ENCODE measurements at regions not wholly inside any gene's neighbourhood (a gene's known extent, or its start where the extent isn't known, plus 50 kb on each side); places are given as distances from the start of the nearest gene placed in this dataset.

GRCh38 chr7:79882922-79883321 is 251.7 kb upstream of the GNAI1 start:
- POLR2A ChIA-PET, result no interaction called here
- CTCF ChIA-PET, result no interaction called here

GRCh38 chr7:79880312-79880711 is 254.3 kb upstream of the GNAI1 start:
- ChIA-PET CTCF (no interaction called here), POLR2A (no interaction called here)

- POLR2A ChIA-PET, result no interaction called here
These were observed 256.7 kb upstream of the GNAI1 start for GRCh38 chr7:79877874-79878465.

GRCh38 chr7:79876848-79877252 is 257.8 kb upstream of the GNAI1 start:
- ChIA-PET CTCF (no interaction called here), POLR2A (no interaction called here)

More at GRCh38 chr7:79877874-79878465, 256.7 kb upstream of the GNAI1 start:
- CTCF ChIA-PET, result no interaction called here

DNA sequence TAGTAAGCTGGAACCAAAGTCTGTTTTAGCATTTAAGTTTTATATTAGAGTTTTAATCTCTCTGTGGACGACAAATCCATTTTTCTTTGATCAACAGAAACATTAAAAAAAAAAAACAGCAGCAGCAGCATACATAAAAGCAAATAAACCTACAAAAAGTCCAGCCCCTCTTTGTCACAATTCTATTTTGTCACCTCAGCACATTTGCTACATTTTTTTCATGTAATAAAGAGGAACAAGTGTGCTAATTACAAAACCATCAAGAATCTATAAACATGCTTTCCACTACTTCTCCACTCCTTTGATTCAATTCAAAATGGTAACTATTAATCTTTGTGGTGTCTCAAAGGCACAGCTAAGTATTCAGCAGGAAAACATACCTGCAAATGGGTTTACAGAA is 259.8 kb upstream of the GNAI1 start:
- ChIA-PET CTCF (no interaction called here), POLR2A (no interaction called here)

GRCh38 chr7:79872176-79872575 is 262.5 kb upstream of the GNAI1 start:
- POLR2A ChIA-PET, result no interaction called here
- CTCF ChIA-PET, result no interaction called here

- CTCF ChIA-PET, result no interaction called here
- POLR2A ChIA-PET, result no interaction called here
These were observed 266.6 kb upstream of the GNAI1 start for GRCh38 chr7:79868010-79868409.

GRCh38 chr7:79862447-79863210 is 272.0 kb upstream of the GNAI1 start:
- ChIA-PET POLR2A (no interaction called here), CTCF (no interaction called here)

DNA sequence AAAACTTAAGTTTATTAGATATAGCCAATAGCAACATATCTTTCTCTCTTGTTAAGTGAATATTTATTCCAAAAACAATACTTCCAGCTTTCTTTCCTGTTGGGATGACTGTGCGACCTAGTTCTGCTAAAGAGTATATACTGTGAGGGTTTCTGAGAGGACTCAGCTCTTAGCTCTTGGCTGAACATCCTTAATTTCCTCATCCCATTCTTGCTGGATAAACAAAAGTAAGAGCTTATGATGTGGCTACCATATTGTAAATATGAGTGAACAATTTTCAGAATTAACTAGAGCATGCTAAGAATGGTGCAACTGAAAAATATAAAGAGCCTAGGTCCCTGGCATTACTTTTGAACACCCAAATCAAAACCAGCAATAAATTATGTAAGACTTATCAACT is 279.5 kb upstream of the GNAI1 start:
- CTCF ChIA-PET, result no interaction called here
- POLR2A ChIA-PET, result no interaction called here

- CTCF ChIA-PET, result no interaction called here
- POLR2A ChIA-PET, result no interaction called here
These were observed 280.0 kb upstream of the GNAI1 start for GRCh38 chr7:79854621-79855020.

DNA sequence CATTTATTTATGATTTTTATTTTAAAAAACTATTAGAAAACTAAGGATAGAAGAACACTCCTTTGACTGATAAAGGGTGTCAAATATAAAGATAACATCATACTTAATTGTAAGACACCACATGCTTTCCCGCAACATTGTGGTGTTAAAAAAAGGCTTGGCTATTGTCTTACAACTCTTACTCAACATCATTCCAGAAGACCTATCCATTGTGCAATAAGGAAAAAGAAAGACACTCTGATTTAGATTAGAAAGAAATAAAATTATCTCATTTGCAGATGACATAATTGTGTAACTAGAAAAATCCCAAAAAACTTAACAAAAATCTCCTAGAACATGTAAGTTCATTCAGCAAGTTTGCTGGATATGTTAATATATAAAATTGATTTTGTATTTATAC is 296.7 kb upstream of the GNAI1 start:
- ChIA-PET CTCF (no interaction called here), POLR2A (no interaction called here)

DNA sequence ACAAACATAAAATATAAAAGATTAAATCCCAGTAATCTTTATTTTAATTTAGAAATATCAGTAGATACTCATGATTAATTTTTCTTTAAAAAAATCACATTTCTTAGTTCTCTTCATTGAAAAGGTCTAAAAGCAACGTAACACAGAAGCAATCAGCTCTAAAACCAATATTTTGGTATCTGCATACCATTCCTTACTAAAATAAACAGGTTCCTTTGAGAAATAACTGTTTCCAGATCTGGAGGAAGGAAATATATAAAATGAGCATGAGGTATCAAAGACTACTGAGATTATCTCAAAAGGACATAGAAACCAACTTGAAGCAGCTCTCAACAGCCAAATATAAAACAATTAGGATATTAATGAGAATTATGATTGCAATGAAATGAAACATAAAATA is 301.0 kb upstream of the GNAI1 start:
- ChIA-PET POLR2A (no interaction called here), CTCF (no interaction called here)

- POLR2A ChIA-PET, result no interaction called here
- CTCF ChIA-PET, result no interaction called here
These were observed 305.8 kb upstream of the GNAI1 start for GRCh38 chr7:79828866-79829265.

- ChIA-PET POLR2A (no interaction called here), CTCF (no interaction called here)
These were observed 311.2 kb upstream of the GNAI1 start for GRCh38 chr7:79823246-79823951.

GRCh38 chr7:79822620-79823240 is 311.9 kb upstream of the GNAI1 start:
- ChIA-PET POLR2A (no interaction called here), CTCF (no interaction called here)

- ChIA-PET POLR2A (no interaction called here), CTCF (no interaction called here)
These were observed 314.2 kb upstream of the GNAI1 start for GRCh38 chr7:79820387-79820786.

DNA sequence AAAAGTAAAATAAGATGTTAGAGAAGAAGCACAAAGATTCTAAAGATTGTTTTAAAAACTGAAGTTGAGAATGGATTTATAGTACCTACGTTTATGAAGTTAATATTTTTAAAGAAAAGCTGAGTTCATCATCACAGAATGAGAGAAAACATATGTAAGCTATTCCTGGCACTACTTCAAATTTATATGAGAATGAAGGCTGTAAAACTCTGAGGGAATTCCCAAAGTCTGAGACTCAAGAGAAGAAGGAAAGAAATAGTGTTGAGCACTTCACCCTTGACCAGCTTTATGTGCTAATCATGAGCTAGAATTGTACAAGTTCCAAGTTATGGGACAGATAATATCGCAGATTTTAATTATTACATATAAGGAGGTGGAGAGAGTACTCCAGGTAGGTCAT is 323.7 kb upstream of the GNAI1 start:
- ChIA-PET CTCF (no interaction called here), POLR2A (no interaction called here)

DNA sequence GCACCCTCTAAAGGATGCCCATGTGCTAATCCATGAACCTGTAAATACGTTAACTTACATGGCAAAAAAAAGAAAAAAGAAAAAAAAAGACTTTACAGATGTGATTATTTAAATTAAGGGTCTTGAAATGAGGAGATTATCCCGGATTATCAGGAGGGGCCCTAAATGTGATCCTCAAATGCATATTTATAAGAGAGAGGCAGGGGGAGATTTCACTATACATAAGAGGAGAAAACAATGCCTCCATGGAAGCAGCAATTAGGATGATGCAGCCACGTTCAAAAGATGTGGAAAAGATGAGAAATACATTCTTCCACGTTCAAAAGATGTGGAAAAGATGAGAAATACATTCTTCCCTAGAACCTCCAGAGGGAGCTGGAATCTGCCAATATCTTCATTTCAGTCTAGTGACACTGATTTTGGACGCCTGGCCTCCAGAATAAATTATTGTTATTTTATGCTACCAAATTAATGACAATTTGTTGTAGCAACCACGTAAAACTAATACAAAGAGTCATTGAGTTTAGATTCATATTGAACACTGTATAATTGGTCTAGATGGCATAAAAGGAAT is 328.4 kb upstream of the GNAI1 start:
- POLR2A ChIA-PET, result no interaction called here

DNA sequence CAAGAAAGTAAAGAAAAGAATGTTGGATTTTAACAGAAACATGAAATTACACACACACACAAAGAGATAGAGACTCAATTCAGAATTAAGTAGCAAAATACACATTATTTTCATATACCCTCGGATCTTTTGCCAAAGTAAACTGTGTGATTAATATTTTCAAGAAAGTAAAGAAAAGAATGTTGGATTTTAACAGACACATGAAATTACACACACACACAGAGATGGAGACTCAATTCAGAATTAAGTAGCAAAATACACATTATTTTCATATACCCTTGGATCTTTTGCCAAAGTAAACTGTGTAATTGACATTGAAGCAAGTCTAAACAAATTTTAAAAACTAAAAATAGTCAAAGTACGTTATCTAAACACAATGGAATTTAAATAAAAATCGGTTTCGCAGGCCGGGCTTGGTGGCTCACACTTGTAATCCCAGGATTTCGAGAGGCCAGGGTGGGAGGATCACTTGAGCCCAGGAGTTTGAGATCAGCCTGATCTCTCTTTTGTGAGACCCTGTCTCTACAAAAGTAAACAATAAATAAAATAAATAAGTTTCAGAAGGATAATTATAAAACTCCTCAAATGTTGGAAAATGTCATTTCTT is 337.3 kb upstream of the MAGI2 start:
- POLR2A ChIA-PET, result no interaction called here
- CTCF ChIA-PET, result no interaction called here

More for the DNA sequence above, 328.4 kb upstream of the GNAI1 start:
- CTCF ChIA-PET, result no interaction called here

DNA sequence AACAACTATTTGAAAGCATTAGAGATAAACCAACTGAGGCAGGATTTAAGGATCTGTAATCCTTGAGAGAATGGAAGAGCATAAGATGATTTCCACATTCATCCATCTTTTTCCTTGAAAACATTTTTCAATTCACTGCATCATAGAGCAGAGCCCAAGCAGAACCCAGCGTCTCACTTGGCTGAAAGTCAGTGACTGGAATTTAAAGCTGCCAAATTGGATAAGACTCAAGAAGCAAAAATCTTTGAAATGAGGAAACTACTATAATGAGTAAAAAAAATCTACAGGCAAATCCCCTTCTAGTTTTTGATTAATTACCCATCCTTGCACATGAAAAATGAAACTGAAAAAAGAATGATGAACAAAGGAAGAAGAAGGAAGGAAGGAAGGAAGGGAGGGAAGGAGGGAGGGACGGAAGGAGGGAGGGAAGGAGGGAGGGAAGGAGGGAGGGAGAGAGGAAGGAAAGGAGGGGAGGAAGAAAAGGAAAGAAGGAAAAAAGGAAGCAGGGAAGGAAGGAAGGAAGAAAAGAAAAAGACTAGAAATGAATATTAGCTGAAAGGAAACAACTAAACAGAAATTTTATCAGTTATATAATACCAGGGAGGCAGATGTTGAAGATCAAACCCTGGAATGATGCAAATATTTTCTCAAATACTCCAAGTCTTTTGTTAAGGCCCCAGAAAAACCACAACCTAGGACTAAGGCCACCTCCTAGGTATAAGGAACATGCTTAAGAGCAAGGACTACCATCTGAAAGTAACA is 336.3 kb upstream of the MAGI2 start:
- ChIA-PET POLR2A (no interaction called here), CTCF (no interaction called here)
